ENCODE measurements at regions not wholly inside any gene's neighbourhood (a gene's known extent, or its start where the extent isn't known, plus 50 kb on each side); places are given as distances from the start of the nearest gene placed in this dataset.

- no peak for TF ChIP-seq CTCF (IDR thresholded peaks at IDR 0.05)
Measured at GRCh38 chr6:1037430-1038202, 274.3 kb upstream of the FOXQ1 start.

- no peak for TF ChIP-seq CTCF (IDR thresholded peaks at IDR 0.05)
Measured at GRCh38 chr6:1035401-1035800, 276.5 kb upstream of the FOXQ1 start.

- TF ChIP-seq CTCF (IDR thresholded peaks at IDR 0.05), result no peak
Measured at GRCh38 chr6:1031720-1032119, 280.2 kb upstream of the FOXQ1 start.

GRCh38 chr6:1029141-1029540 is 282.8 kb upstream of the FOXQ1 start:
- TF ChIP-seq CTCF (IDR thresholded peaks at IDR 0.05), result no peak

GRCh38 chr6:1028723-1029122 is 283.2 kb upstream of the FOXQ1 start:
- no peak for TF ChIP-seq CTCF (IDR thresholded peaks at IDR 0.05)

- TF ChIP-seq CTCF (IDR thresholded peaks at IDR 0.05), result no peak
Measured at GRCh38 chr6:1027795-1028569, 283.9 kb upstream of the FOXQ1 start.

- TF ChIP-seq CTCF (IDR thresholded peaks at IDR 0.05), result no peak
Measured at GRCh38 chr6:1027109-1027794, 284.6 kb upstream of the FOXQ1 start.
